ENCODE measurements at regions not wholly inside any gene's neighbourhood (a gene's known extent, or its start where the extent isn't known, plus 50 kb on each side); places are given as distances from the start of the nearest gene placed in this dataset.

- H3K36me3 ChIP-seq (ENCODE audit: low read depth) = no peaks in the 10 kb centered on the region
- H3K4me1 ChIP-seq (ENCODE audit: insufficient read depth, poor library complexity, severe bottlenecking) = no peaks in the 10 kb centered on the region
- TF ChIP-seq CTCF (IDR thresholded peaks at IDR 0.05; ENCODE audit: poor library complexity, severe bottlenecking) = no peak
- H3K9me3 ChIP-seq (ENCODE audit: severe bottlenecking) = no peaks in the 10 kb centered on the region
- ATAC-seq (ENCODE audit: low read depth) = no peak
- DNase-seq (ENCODE audit: low spot score) = no peak
- no peaks in the 10 kb centered on the region for H3K27me3 ChIP-seq (ENCODE audit: insufficient read depth, poor library complexity, severe bottlenecking)
- no peak overlapping the region for H3K4me3 ChIP-seq (ENCODE audit: severe bottlenecking)
- no peak overlapping the region for H3K27ac ChIP-seq (ENCODE audit: poor library complexity, severe bottlenecking)
Observed at GRCh38 chr19:29004796-29005195, 208.2 kb downstream of the UQCRFS1 start.

DNA sequence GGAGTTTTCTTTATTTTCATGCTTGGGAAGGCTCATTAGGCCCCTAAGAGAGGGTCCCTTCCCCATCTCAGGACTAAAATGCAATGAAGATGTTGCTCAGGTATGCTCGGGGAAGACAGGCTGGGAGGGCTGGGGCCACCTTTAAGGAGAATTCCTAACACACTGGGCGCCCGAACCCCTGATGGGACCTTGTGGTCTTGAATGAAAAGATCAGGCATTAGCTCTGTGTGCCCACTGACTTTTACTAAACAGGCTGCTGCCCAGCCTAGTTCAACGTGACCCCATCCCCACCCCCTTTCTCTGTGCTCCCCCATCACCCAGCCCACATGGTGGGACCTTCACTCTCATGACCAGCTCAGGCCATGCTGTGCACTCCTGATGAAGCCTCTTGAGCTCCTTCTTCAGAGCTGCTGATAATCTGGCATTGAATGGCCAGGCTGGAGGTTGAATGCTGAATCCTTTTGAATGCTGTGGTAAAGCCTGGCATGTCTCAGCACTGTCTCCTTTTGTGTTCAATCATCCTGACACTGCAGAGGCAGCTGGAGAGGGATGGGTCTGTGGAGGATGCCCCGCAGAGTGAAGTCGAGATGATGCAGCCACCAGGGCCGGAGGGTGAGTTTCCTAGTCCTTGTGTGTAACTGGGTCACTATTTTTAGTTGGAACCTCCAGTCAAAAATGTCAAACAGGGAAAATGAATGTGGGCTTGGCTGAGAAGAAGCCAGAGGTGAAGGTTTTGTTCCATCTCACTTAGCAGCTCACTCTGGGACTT lies 209.1 kb downstream of the UQCRFS1 start:
- Histone ChIP-seq H3K4me1 (ENCODE audit: insufficient read depth, poor library complexity, severe bottlenecking) (no peaks in the 10 kb centered on the region), H3K27me3 (ENCODE audit: insufficient read depth, poor library complexity, severe bottlenecking) (no peaks in the 10 kb centered on the region), H3K36me3 (ENCODE audit: low read depth) (no peaks in the 10 kb centered on the region), H3K4me3 (ENCODE audit: severe bottlenecking) (no peak overlapping the region), H3K27ac (ENCODE audit: poor library complexity, severe bottlenecking) (no peak overlapping the region), H3K9me3 (ENCODE audit: severe bottlenecking) (no peaks in the 10 kb centered on the region)
- no peak for ATAC-seq (ENCODE audit: low read depth)
- TF ChIP-seq CTCF (IDR thresholded peaks at IDR 0.05; ENCODE audit: poor library complexity, severe bottlenecking) = no peak
- peak; percentile 41 for DNase-seq (ENCODE audit: low spot score)

- Histone ChIP-seq H3K4me1 (ENCODE audit: insufficient read depth, poor library complexity, severe bottlenecking) (no peaks in the 10 kb centered on the region), H3K27me3 (ENCODE audit: insufficient read depth, poor library complexity, severe bottlenecking) (no peaks in the 10 kb centered on the region), H3K4me3 (ENCODE audit: severe bottlenecking) (no peak overlapping the region), H3K36me3 (ENCODE audit: low read depth) (no peaks in the 10 kb centered on the region), H3K9me3 (ENCODE audit: severe bottlenecking) (no peaks in the 10 kb centered on the region), H3K27ac (ENCODE audit: poor library complexity, severe bottlenecking) (no peak overlapping the region)
- no peak for TF ChIP-seq CTCF (IDR thresholded peaks at IDR 0.05; ENCODE audit: poor library complexity, severe bottlenecking)
- DNase-seq (ENCODE audit: low spot score) (peak; percentile 18), ATAC-seq (ENCODE audit: low read depth) (no peak)
Observed at GRCh38 chr19:29002336-29002735, 210.6 kb downstream of the UQCRFS1 start.

- no peak for DNase-seq (ENCODE audit: low spot score)
- H3K4me3 ChIP-seq (ENCODE audit: severe bottlenecking) = no peak overlapping the region
Observed at GRCh38 chr19:29001597-29002245, 211.2 kb downstream of the UQCRFS1 start.

More at GRCh38 chr19:29001597-29002245, 211.2 kb downstream of the UQCRFS1 start:
- H3K27ac ChIP-seq (ENCODE audit: poor library complexity, severe bottlenecking) = no peak overlapping the region
- ATAC-seq (ENCODE audit: low read depth) = no peak
- H3K4me1 ChIP-seq (ENCODE audit: insufficient read depth, poor library complexity, severe bottlenecking) = no peaks in the 10 kb centered on the region
- H3K27me3 ChIP-seq (ENCODE audit: insufficient read depth, poor library complexity, severe bottlenecking) = no peaks in the 10 kb centered on the region
- no peaks in the 10 kb centered on the region for H3K36me3 ChIP-seq (ENCODE audit: low read depth)
- TF ChIP-seq CTCF (IDR thresholded peaks at IDR 0.05; ENCODE audit: poor library complexity, severe bottlenecking) = no peak
- H3K9me3 ChIP-seq (ENCODE audit: severe bottlenecking) = no peaks in the 10 kb centered on the region
